ENCODE measurements at regions not wholly inside any gene's neighbourhood (a gene's known extent, or its start where the extent isn't known, plus 50 kb on each side); places are given as distances from the start of the nearest gene placed in this dataset.
A peak's percentile ranks its signal among the peaks of the same experiment; 100 is the strongest.

- no peak overlapping the region for H3K4me3 ChIP-seq
- H3K36me3 ChIP-seq: no peaks in the 10 kb centered on the region
- TF ChIP-seq CTCF (IDR thresholded peaks at IDR 0.05): no peak
- intact Hi-C loops (cut with DNase I): loop anchor here in 1 of 2 donors (10.0 kb wide), 3 partner anchors 164 to 684 kb away; no protein-coding TSS in a partner anchor
- H3K27ac ChIP-seq: no peak overlapping the region
- no peaks in the 10 kb centered on the region for H3K27me3 ChIP-seq
- no peaks in the 10 kb centered on the region for H3K9me3 ChIP-seq
- ATAC-seq (no peak), DNase-seq (peak in 1 of 4 donors; percentile 11)
- H3K4me1 ChIP-seq: no peaks in the 10 kb centered on the region
Observed at GRCh38 chr2:176818617-176819016, 394.0 kb upstream of the HNRNPA3 start.

- Histone ChIP-seq H3K27ac (no peak overlapping the region), H3K4me1 (no peaks in the 10 kb centered on the region), H3K27me3 (no peaks in the 10 kb centered on the region), H3K4me3 (no peak overlapping the region), H3K9me3 (no peaks in the 10 kb centered on the region), H3K36me3 (no peaks in the 10 kb centered on the region)
- ATAC-seq (no peak), DNase-seq (peak in 1 of 4 donors; percentile 14)
- TF ChIP-seq CTCF (IDR thresholded peaks at IDR 0.05): no peak
- intact Hi-C loops (cut with DNase I): loop anchor here in 1 of 2 donors (10.0 kb wide), 3 partner anchors 165 to 685 kb away; no protein-coding TSS in a partner anchor
Observed at GRCh38 chr2:176819306-176819705, 393.3 kb upstream of the HNRNPA3 start.

- H3K36me3 ChIP-seq: no peaks in the 10 kb centered on the region
- no peak overlapping the region for H3K4me3 ChIP-seq
- H3K4me1 ChIP-seq: no peaks in the 10 kb centered on the region
- intact Hi-C loops (cut with DNase I): no loop called here
- no peaks in the 10 kb centered on the region for H3K9me3 ChIP-seq
- DNase-seq (no peak), ATAC-seq (no peak)
- no peak for TF ChIP-seq CTCF (IDR thresholded peaks at IDR 0.05)
- H3K27me3 ChIP-seq: peaks cover 0 to under 1% of the 10 kb centered on the region in 2 donors
- H3K27ac ChIP-seq: no peak overlapping the region
Observed at GRCh38 chr2:176820371-176820932, 392.1 kb upstream of the HNRNPA3 start.

GRCh38 chr2:176821350-176821749 lies 391.2 kb upstream of the HNRNPA3 start:
- no peak for ATAC-seq
- no peak for TF ChIP-seq CTCF (IDR thresholded peaks at IDR 0.05)
- no peaks in the 10 kb centered on the region for H3K4me1 ChIP-seq
- no peaks in the 10 kb centered on the region for H3K36me3 ChIP-seq
- H3K27me3 ChIP-seq: peaks cover 0 to 7% of the 10 kb centered on the region in 2 donors
- DNase-seq: no peak
- H3K9me3 ChIP-seq: no peaks in the 10 kb centered on the region
- intact Hi-C loops (cut with DNase I): no loop called here
- no peak overlapping the region for H3K4me3 ChIP-seq
- no peak overlapping the region for H3K27ac ChIP-seq

GRCh38 chr2:176822060-176822459 lies 390.5 kb upstream of the HNRNPA3 start:
- DNase-seq (no peak), ATAC-seq (no peak)
- H3K4me1 ChIP-seq: no peaks in the 10 kb centered on the region
- no peak overlapping the region for H3K27ac ChIP-seq
- H3K9me3 ChIP-seq: no peaks in the 10 kb centered on the region
- no peaks in the 10 kb centered on the region for H3K36me3 ChIP-seq
- intact Hi-C loops (cut with DNase I): no loop called here
- no peak overlapping the region for H3K4me3 ChIP-seq
- H3K27me3 ChIP-seq: peaks cover 0 to 7% of the 10 kb centered on the region in 2 donors
- TF ChIP-seq CTCF (IDR thresholded peaks at IDR 0.05): no peak

Data from left lung (tissue), 4 donors.